WTC11 (cell line): ENCODE measurements at regions not wholly inside any gene's neighbourhood (a gene's known extent, or its start where the extent isn't known, plus 50 kb on each side); places are given as distances from the start of the nearest gene placed in this dataset.

Experiments
- ATAC-seq: fragments of 200-7000 bp; cut with Tn5 transposase; 2 replicates; pipeline ENCODE4 v1.10.0; 2021; ENCODE audit warnings: mild to moderate bottlenecking, moderate library complexity
- CTCF ChIA-PET: fragments of 300-600 bp; sonication (Branson Sonifier 250); formaldehyde crosslinking; loops from one replicate; lab custom pipeline; 2021; ENCODE audit warnings: antibody characterized with exemption; lab: Charles Lee
- POLR2A ChIA-PET: fragments of 350-600 bp; sonication (Branson Sonifier 250); formaldehyde crosslinking; loops from one replicate; lab custom pipeline; 2021; ENCODE audit warnings: antibody characterized with exemption; lab: Charles Lee
- DNase-seq: peaks from one replicate; pipeline ENCODE4 v3.0.0; 2021; ENCODE audit warnings: low spot score
- H3K27ac Mint-ChIP-seq: 2 replicates; pipeline ENCODE4 v1.8.0; 2021; ENCODE audit warnings: mixed read lengths
- H3K27me3 Mint-ChIP-seq: 2 replicates; pipeline ENCODE4 v1.8.0; 2021; ENCODE audit warnings: low read depth, mild to moderate bottlenecking, moderate library complexity, mixed read lengths
- H3K36me3 Mint-ChIP-seq: 2 replicates; pipeline ENCODE4 v1.8.0; 2021; ENCODE audit warnings: mixed read lengths
- H3K4me1 Mint-ChIP-seq: 2 replicates; pipeline ENCODE4 v1.8.0; 2022; ENCODE audit warnings: mixed read lengths
- H3K4me3 Mint-ChIP-seq: 2 replicates; pipeline ENCODE4 v1.8.0; 2021; ENCODE audit warnings: mild to moderate bottlenecking, moderate library complexity, mixed read lengths
- H3K9me3 Mint-ChIP-seq: 2 replicates; pipeline ENCODE4 v1.8.0; 2021; ENCODE audit warnings: mixed read lengths
- ELF4 ChIP-seq: sonication (generic); formaldehyde crosslinking; IDR thresholded peaks from 2 replicates; pipeline ENCODE4 v1.8.1; 2022; ENCODE audit warnings: low read depth, mild to moderate bottlenecking, moderate library complexity, missing genetic modification reagents
- FOXK1 ChIP-seq: sonication (generic); formaldehyde crosslinking; IDR thresholded peaks from 2 replicates; pipeline ENCODE4 v1.8.0; 2022; ENCODE audit warnings: mild to moderate bottlenecking, moderate library complexity, missing genetic modification reagents
- FOXP1 ChIP-seq: sonication (generic); formaldehyde crosslinking; IDR thresholded peaks from 2 replicates; pipeline ENCODE4 v1.8.0; 2022; ENCODE audit warnings: missing genetic modification reagents, mild to moderate bottlenecking, moderate library complexity, borderline replicate concordance
- GTF2I ChIP-seq: fragments of 250-450 bp; sonication (Bioruptor Pico); conservative IDR thresholded peaks from 2 replicates; pipeline ENCODE4 v1.4.0; 2021; ENCODE audit warnings: mild to moderate bottlenecking
- NR3C1 ChIP-seq: sonication (generic); formaldehyde crosslinking; conservative IDR thresholded peaks from 2 replicates; pipeline ENCODE4 v1.8.1; 2023; ENCODE audit warnings: low read depth, mild to moderate bottlenecking, missing genetic modification reagents
- RORB ChIP-seq: fragments of 250-450 bp; sonication (Bioruptor Pico); IDR thresholded peaks from 2 replicates; pipeline ENCODE4 v1.9.0; 2021; ENCODE audit warnings: mild to moderate bottlenecking
- SOX15 ChIP-seq: fragments of 250-450 bp; sonication (Bioruptor Pico); IDR thresholded peaks from 2 replicates; pipeline ENCODE4 v1.9.0; 2021; ENCODE audit warnings: mild to moderate bottlenecking
- SP1 ChIP-seq: sonication (generic); formaldehyde crosslinking; conservative IDR thresholded peaks from 2 replicates; pipeline ENCODE4 v1.8.1; 2022; ENCODE audit warnings: missing genetic modification reagents
- STAT6 ChIP-seq: sonication (generic); formaldehyde crosslinking; conservative IDR thresholded peaks from 2 replicates; pipeline ENCODE4 v1.8.1; 2023; ENCODE audit warnings: mild to moderate bottlenecking, low read depth, missing genetic modification reagents, moderate library complexity
- TCF7 ChIP-seq: sonication (generic); formaldehyde crosslinking; IDR thresholded peaks from 2 replicates; pipeline ENCODE4 v1.8.0; 2022; ENCODE audit warnings: mild to moderate bottlenecking, low read depth, missing genetic modification reagents, moderate library complexity
- TP53 ChIP-seq: sonication (generic); formaldehyde crosslinking; IDR thresholded peaks from 2 replicates; pipeline ENCODE4 v1.8.1; 2023; ENCODE audit warnings: mild to moderate bottlenecking, missing genetic modification reagents
- USF1 ChIP-seq: sonication (generic); formaldehyde crosslinking; IDR thresholded peaks from 2 replicates; pipeline ENCODE4 v1.8.0; 2022; ENCODE audit warnings: mild to moderate bottlenecking, missing genetic modification reagents
- ZNF263 ChIP-seq: sonication (generic); formaldehyde crosslinking; IDR thresholded peaks from 2 replicates; pipeline ENCODE4 v1.8.1; 2022; ENCODE audit warnings: low read depth, mild to moderate bottlenecking, moderate library complexity, missing genetic modification reagents
- ZNF317 ChIP-seq: sonication (generic); formaldehyde crosslinking; IDR thresholded peaks from 2 replicates; pipeline ENCODE4 v1.8.1; 2023; ENCODE audit warnings: low read depth, mild to moderate bottlenecking, moderate library complexity, missing genetic modification reagents, borderline replicate concordance
- ZNF423 ChIP-seq: fragments of 250-450 bp; sonication (Bioruptor Pico); IDR thresholded peaks from 2 replicates; pipeline ENCODE4 v2.1.2; 2022; ENCODE audit warnings: mild to moderate bottlenecking, moderate library complexity
- TF ChIP-seq, protein P1 (sequence below): sonication (generic); formaldehyde crosslinking; IDR thresholded peaks from 2 replicates; pipeline ENCODE4 v1.8.1; 2023; ENCODE audit warnings: mild to moderate bottlenecking, missing genetic modification reagents, borderline replicate concordance
- TF ChIP-seq, protein P2 (sequence below): sonication (generic); formaldehyde crosslinking; IDR thresholded peaks from 2 replicates; pipeline ENCODE4 v1.8.0; 2023; ENCODE audit warnings: missing genetic modification reagents, mild to moderate bottlenecking, borderline replicate concordance
- TF ChIP-seq, protein P3 (sequence below): sonication (generic); formaldehyde crosslinking; IDR thresholded peaks from 2 replicates; pipeline ENCODE4 v1.8.1; 2023; ENCODE audit warnings: mild to moderate bottlenecking, missing genetic modification reagents, moderate library complexity
- TF ChIP-seq, protein P4 (sequence below): sonication (generic); formaldehyde crosslinking; IDR thresholded peaks from 2 replicates; pipeline ENCODE4 v1.8.0; 2023; ENCODE audit warnings: mild to moderate bottlenecking, missing genetic modification reagents

- TF ChIP-seq, protein P1, sequence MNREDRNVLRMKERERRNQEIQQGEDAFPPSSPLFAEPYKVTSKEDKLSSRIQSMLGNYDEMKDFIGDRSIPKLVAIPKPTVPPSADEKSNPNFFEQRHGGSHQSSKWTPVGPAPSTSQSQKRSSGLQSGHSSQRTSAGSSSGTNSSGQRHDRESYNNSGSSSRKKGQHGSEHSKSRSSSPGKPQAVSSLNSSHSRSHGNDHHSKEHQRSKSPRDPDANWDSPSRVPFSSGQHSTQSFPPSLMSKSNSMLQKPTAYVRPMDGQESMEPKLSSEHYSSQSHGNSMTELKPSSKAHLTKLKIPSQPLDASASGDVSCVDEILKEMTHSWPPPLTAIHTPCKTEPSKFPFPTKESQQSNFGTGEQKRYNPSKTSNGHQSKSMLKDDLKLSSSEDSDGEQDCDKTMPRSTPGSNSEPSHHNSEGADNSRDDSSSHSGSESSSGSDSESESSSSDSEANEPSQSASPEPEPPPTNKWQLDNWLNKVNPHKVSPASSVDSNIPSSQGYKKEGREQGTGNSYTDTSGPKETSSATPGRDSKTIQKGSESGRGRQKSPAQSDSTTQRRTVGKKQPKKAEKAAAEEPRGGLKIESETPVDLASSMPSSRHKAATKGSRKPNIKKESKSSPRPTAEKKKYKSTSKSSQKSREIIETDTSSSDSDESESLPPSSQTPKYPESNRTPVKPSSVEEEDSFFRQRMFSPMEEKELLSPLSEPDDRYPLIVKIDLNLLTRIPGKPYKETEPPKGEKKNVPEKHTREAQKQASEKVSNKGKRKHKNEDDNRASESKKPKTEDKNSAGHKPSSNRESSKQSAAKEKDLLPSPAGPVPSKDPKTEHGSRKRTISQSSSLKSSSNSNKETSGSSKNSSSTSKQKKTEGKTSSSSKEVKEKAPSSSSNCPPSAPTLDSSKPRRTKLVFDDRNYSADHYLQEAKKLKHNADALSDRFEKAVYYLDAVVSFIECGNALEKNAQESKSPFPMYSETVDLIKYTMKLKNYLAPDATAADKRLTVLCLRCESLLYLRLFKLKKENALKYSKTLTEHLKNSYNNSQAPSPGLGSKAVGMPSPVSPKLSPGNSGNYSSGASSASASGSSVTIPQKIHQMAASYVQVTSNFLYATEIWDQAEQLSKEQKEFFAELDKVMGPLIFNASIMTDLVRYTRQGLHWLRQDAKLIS (CRISPR knock-in tag): no peak
- TF ChIP-seq USF1 (CRISPR knock-in tag): no peak
- TF ChIP-seq ZNF423 (CRISPR knock-in tag): no peak
- no peak for TF ChIP-seq SP1 (CRISPR knock-in tag)
- no peak for TF ChIP-seq ZNF317 (CRISPR knock-in tag)
- no peak for TF ChIP-seq RORB (CRISPR knock-in tag)
- no peak for TF ChIP-seq ZNF263
- no peak for TF ChIP-seq ELF4
- no peak for TF ChIP-seq FOXP1 (CRISPR knock-in tag)
- TF ChIP-seq STAT6 (CRISPR knock-in tag): no peak
- TF ChIP-seq FOXK1: no peak
- TF ChIP-seq TCF7 (CRISPR knock-in tag): no peak
- no peak for TF ChIP-seq TP53 (CRISPR knock-in tag)
Observed at GRCh38 chr1:29584776-29585175, 348.5 kb downstream of the PTPRU start (continued).

GRCh38 chr1:29584362-29584761 is 348.0 kb downstream of the PTPRU start:
- H3K4me1 Mint-ChIP-seq: peaks cover 9% of the 10 kb centered on the region
- DNase-seq: no peak
- no peak overlapping the region for H3K27ac Mint-ChIP-seq
- no peak for ATAC-seq
- TF ChIP-seq ELF4 (no peak), GTF2I (CRISPR knock-in tag) (no peak), NR3C1 (no peak), ZNF317 (CRISPR knock-in tag) (no peak), SOX15 (CRISPR knock-in tag) (no peak)
- TF ChIP-seq, all 79 proteins: peak for 0
- Mint-ChIP-seq H3K36me3 (no peaks in the 10 kb centered on the region), H3K27me3 (no peaks in the 10 kb centered on the region), H3K9me3 (peaks cover 7% of the 10 kb centered on the region), H3K4me3 (no peak overlapping the region)
- CTCF ChIA-PET: interaction anchor here (1.0 kb wide), 1 partner anchor 13 kb away, joined by 3 read pairs; no protein-coding TSS in a partner anchor
- POLR2A ChIA-PET: no interaction called here

DNA sequence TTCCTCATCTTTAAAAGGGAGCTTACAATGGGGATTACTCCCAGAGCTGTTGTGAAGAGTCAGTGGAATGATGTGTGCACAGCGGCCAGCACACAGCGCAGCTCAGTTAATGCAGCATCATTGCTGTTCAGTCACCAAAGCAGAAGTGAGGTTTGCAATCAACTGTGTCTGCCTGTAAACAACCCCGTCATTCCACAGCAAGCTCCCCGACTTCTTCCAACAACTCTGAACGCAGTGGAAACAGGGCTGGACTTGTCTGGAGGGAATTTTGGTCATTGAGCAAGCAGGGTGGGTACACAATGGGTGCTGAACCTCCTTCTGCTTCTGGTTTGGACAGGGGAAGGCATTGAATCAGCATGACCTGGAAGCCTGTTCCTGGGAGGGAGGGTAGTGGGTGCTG is 347.4 kb downstream of the PTPRU start:
- ChIA-PET POLR2A (no interaction called here), CTCF (no interaction called here)
- H3K4me1 Mint-ChIP-seq: peaks cover 12% of the 10 kb centered on the region
- H3K36me3 Mint-ChIP-seq: no peaks in the 10 kb centered on the region
- no peak overlapping the region for H3K27ac Mint-ChIP-seq
- no peak overlapping the region for H3K4me3 Mint-ChIP-seq
- H3K9me3 Mint-ChIP-seq: peaks cover 7% of the 10 kb centered on the region
- DNase-seq (no peak), ATAC-seq (no peak)
- H3K27me3 Mint-ChIP-seq: no peaks in the 10 kb centered on the region
- TF ChIP-seq, protein P2, sequence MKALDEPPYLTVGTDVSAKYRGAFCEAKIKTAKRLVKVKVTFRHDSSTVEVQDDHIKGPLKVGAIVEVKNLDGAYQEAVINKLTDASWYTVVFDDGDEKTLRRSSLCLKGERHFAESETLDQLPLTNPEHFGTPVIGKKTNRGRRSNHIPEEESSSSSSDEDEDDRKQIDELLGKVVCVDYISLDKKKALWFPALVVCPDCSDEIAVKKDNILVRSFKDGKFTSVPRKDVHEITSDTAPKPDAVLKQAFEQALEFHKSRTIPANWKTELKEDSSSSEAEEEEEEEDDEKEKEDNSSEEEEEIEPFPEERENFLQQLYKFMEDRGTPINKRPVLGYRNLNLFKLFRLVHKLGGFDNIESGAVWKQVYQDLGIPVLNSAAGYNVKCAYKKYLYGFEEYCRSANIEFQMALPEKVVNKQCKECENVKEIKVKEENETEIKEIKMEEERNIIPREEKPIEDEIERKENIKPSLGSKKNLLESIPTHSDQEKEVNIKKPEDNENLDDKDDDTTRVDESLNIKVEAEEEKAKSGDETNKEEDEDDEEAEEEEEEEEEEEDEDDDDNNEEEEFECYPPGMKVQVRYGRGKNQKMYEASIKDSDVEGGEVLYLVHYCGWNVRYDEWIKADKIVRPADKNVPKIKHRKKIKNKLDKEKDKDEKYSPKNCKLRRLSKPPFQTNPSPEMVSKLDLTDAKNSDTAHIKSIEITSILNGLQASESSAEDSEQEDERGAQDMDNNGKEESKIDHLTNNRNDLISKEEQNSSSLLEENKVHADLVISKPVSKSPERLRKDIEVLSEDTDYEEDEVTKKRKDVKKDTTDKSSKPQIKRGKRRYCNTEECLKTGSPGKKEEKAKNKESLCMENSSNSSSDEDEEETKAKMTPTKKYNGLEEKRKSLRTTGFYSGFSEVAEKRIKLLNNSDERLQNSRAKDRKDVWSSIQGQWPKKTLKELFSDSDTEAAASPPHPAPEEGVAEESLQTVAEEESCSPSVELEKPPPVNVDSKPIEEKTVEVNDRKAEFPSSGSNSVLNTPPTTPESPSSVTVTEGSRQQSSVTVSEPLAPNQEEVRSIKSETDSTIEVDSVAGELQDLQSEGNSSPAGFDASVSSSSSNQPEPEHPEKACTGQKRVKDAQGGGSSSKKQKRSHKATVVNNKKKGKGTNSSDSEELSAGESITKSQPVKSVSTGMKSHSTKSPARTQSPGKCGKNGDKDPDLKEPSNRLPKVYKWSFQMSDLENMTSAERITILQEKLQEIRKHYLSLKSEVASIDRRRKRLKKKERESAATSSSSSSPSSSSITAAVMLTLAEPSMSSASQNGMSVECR: no peak
- TF ChIP-seq, protein P3, sequence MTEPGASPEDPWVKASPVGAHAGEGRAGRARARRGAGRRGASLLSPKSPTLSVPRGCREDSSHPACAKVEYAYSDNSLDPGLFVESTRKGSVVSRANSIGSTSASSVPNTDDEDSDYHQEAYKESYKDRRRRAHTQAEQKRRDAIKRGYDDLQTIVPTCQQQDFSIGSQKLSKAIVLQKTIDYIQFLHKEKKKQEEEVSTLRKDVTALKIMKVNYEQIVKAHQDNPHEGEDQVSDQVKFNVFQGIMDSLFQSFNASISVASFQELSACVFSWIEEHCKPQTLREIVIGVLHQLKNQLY (CRISPR knock-in tag): no peak
- TF ChIP-seq, protein P4, sequence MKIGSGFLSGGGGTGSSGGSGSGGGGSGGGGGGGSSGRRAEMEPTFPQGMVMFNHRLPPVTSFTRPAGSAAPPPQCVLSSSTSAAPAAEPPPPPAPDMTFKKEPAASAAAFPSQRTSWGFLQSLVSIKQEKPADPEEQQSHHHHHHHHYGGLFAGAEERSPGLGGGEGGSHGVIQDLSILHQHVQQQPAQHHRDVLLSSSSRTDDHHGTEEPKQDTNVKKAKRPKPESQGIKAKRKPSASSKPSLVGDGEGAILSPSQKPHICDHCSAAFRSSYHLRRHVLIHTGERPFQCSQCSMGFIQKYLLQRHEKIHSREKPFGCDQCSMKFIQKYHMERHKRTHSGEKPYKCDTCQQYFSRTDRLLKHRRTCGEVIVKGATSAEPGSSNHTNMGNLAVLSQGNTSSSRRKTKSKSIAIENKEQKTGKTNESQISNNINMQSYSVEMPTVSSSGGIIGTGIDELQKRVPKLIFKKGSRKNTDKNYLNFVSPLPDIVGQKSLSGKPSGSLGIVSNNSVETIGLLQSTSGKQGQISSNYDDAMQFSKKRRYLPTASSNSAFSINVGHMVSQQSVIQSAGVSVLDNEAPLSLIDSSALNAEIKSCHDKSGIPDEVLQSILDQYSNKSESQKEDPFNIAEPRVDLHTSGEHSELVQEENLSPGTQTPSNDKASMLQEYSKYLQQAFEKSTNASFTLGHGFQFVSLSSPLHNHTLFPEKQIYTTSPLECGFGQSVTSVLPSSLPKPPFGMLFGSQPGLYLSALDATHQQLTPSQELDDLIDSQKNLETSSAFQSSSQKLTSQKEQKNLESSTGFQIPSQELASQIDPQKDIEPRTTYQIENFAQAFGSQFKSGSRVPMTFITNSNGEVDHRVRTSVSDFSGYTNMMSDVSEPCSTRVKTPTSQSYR (CRISPR knock-in tag): no peak
